ENCODE measurements at regions not wholly inside any gene's neighbourhood (a gene's known extent, or its start where the extent isn't known, plus 50 kb on each side); places are given as distances from the start of the nearest gene placed in this dataset.

GRCh38 chr1:244171241-244171985 lies 120.3 kb downstream of the ZBTB18 start:
- no peaks in the 10 kb centered on the region for H3K9me3 ChIP-seq (ENCODE audit: control insufficient read depth in 4 of 4, insufficient read depth in 3 of 4, low read length in 3 of 4)
- H3K9ac ChIP-seq (ENCODE audit: insufficient read depth in 1 of 2, low read length in 2 of 2): no peak overlapping the region
- H3K4me1 ChIP-seq (ENCODE audit: control insufficient read depth in 5 of 5, insufficient read depth in 5 of 5, low read length in 5 of 5): peaks cover 0 to 4% (median 0%) of the 10 kb centered on the region in 5 donors
- H3K4me3 ChIP-seq: no peak overlapping the region
- H3K27ac ChIP-seq (ENCODE audit: low read depth in 1 of 2, low read length in 1 of 2): no peak overlapping the region
- WGBS, 2 donors: 70 to 72% methylated on average over 7 of the region's 7 CpGs
- DNase-seq (no peak), ATAC-seq (ENCODE audit: insufficient read depth, low FRiP score) (no peak)
- H3K36me3 ChIP-seq (ENCODE audit: control insufficient read depth in 4 of 4, insufficient read depth in 4 of 4, low read length in 4 of 4): no peaks in the 10 kb centered on the region
- no peaks in the 10 kb centered on the region for H3K27me3 ChIP-seq (ENCODE audit: control insufficient read depth in 3 of 3, insufficient read depth in 3 of 3, low read length in 2 of 3)
- no peak for TF ChIP-seq CTCF (IDR thresholded peaks at IDR 0.05; ENCODE audit: control extremely low read depth, extremely low read depth)

- 68 to 81% methylated on average over 4 of the region's 4 CpGs for WGBS, 2 donors
- no peak overlapping the region for H3K4me3 ChIP-seq
- H3K27me3 ChIP-seq (ENCODE audit: control insufficient read depth in 3 of 3, insufficient read depth in 3 of 3, low read length in 2 of 3): no peaks in the 10 kb centered on the region
- DNase-seq: no peak
- no peak for TF ChIP-seq CTCF (IDR thresholded peaks at IDR 0.05; ENCODE audit: control extremely low read depth, extremely low read depth)
- no peak overlapping the region for H3K9ac ChIP-seq (ENCODE audit: insufficient read depth in 1 of 2, low read length in 2 of 2)
- H3K36me3 ChIP-seq (ENCODE audit: control insufficient read depth in 4 of 4, insufficient read depth in 4 of 4, low read length in 4 of 4): no peaks in the 10 kb centered on the region
- no peak overlapping the region for H3K27ac ChIP-seq (ENCODE audit: low read depth in 1 of 2, low read length in 1 of 2)
- no peaks in the 10 kb centered on the region for H3K9me3 ChIP-seq (ENCODE audit: control insufficient read depth in 4 of 4, insufficient read depth in 3 of 4, low read length in 3 of 4)
- ATAC-seq (ENCODE audit: insufficient read depth, low FRiP score): no peak
- peaks cover 0 to 4% (median 0%) of the 10 kb centered on the region in 5 donors for H3K4me1 ChIP-seq (ENCODE audit: control insufficient read depth in 5 of 5, insufficient read depth in 5 of 5, low read length in 5 of 5)
Observed at GRCh38 chr1:244173240-244173639, 122.2 kb downstream of the ZBTB18 start.

GRCh38 chr1:244173769-244174168 lies 122.7 kb downstream of the ZBTB18 start:
- Histone ChIP-seq H3K27ac (ENCODE audit: low read depth in 1 of 2, low read length in 1 of 2) (no peak overlapping the region), H3K9ac (ENCODE audit: insufficient read depth in 1 of 2, low read length in 2 of 2) (no peak overlapping the region), H3K4me3 (no peak overlapping the region), H3K4me1 (ENCODE audit: control insufficient read depth in 5 of 5, insufficient read depth in 5 of 5, low read length in 5 of 5) (peaks cover 0 to 4% (median 0%) of the 10 kb centered on the region in 5 donors), H3K36me3 (ENCODE audit: control insufficient read depth in 4 of 4, insufficient read depth in 4 of 4, low read length in 4 of 4) (no peaks in the 10 kb centered on the region), H3K9me3 (ENCODE audit: control insufficient read depth in 4 of 4, insufficient read depth in 3 of 4, low read length in 3 of 4) (no peaks in the 10 kb centered on the region), H3K27me3 (ENCODE audit: control insufficient read depth in 3 of 3, insufficient read depth in 3 of 3, low read length in 2 of 3) (no peaks in the 10 kb centered on the region)
- 66 to 76% methylated on average over 6 of the region's 6 CpGs for WGBS, 2 donors
- no peak for TF ChIP-seq CTCF (IDR thresholded peaks at IDR 0.05; ENCODE audit: control extremely low read depth, extremely low read depth)
- no peak for ATAC-seq (ENCODE audit: insufficient read depth, low FRiP score)
- no peak for DNase-seq

Measured in lung (tissue), 11 donors.